ENCODE measurements at regions not wholly inside any gene's neighbourhood (a gene's known extent, or its start where the extent isn't known, plus 50 kb on each side); places are given as distances from the start of the nearest gene placed in this dataset.
A peak's percentile ranks its signal among the peaks of the same experiment; 100 is the strongest.

GRCh38 chr15:69930754-69931153 lies 167.0 kb downstream of the TLE3 start:
- DNase-seq (no peak), ATAC-seq (no peak)
- Mint-ChIP-seq H3K27me3 (peaks cover 30% of the 10 kb centered on the region), H3K4me3 (no peak overlapping the region), H3K36me3 (no peaks in the 10 kb centered on the region), H3K9me3 (ENCODE audit: low read depth) (no peaks in the 10 kb centered on the region), H3K4me1 (no peaks in the 10 kb centered on the region), H3K27ac (no peak overlapping the region)
- CTCF ChIA-PET = no interaction called here

GRCh38 chr15:69931156-69931555 lies 166.6 kb downstream of the TLE3 start:
- Mint-ChIP-seq H3K27me3 (peaks cover 30% of the 10 kb centered on the region), H3K4me3 (no peak overlapping the region)
- CTCF ChIA-PET = no interaction called here

DNA sequence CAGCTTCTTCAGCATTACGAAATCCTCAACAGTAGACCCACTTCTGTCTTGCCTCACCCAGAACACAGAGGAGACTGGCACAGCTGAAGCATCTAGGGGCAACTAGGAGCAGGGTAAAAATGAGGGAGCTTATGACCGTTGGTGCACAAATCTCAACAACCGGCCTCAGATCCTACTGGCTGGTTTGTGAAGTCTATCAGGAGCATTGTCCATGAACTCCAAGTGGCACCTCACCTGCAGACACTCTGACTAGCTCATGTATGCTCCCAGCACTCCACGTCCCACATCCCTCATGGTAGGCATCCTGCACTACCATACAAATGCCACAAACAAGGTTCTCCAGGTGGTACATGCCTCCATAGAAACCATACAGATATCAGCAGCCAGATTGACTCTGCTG lies 163.1 kb downstream of the TLE3 start:
- Mint-ChIP-seq H3K4me1 (no peaks in the 10 kb centered on the region), H3K4me3 (no peak overlapping the region), H3K27ac (no peak overlapping the region), H3K9me3 (ENCODE audit: low read depth) (no peaks in the 10 kb centered on the region), H3K36me3 (peaks cover 2% of the 10 kb centered on the region), H3K27me3 (peaks cover 44% of the 10 kb centered on the region)
- CTCF ChIA-PET = no interaction called here
- ATAC-seq (no peak), DNase-seq (peak; percentile 16)

More at GRCh38 chr15:69931156-69931555, 166.6 kb downstream of the TLE3 start:
- no peaks in the 10 kb centered on the region for H3K4me1 Mint-ChIP-seq
- no peaks in the 10 kb centered on the region for H3K9me3 Mint-ChIP-seq (ENCODE audit: low read depth)
- ATAC-seq (no peak), DNase-seq (no peak)
- no peak overlapping the region for H3K27ac Mint-ChIP-seq
- H3K36me3 Mint-ChIP-seq = no peaks in the 10 kb centered on the region

- H3K4me1 Mint-ChIP-seq = no peaks in the 10 kb centered on the region
- ATAC-seq (no peak), DNase-seq (no peak)
- no peaks in the 10 kb centered on the region for H3K9me3 Mint-ChIP-seq (ENCODE audit: low read depth)
- H3K36me3 Mint-ChIP-seq = peaks cover 2% of the 10 kb centered on the region
- CTCF ChIA-PET = no interaction called here
- H3K27ac Mint-ChIP-seq = no peak overlapping the region
- peaks cover 28% of the 10 kb centered on the region for H3K27me3 Mint-ChIP-seq
- H3K4me3 Mint-ChIP-seq = no peak overlapping the region
Measured at GRCh38 chr15:69939513-69940440, 157.9 kb downstream of the TLE3 start.

DNA sequence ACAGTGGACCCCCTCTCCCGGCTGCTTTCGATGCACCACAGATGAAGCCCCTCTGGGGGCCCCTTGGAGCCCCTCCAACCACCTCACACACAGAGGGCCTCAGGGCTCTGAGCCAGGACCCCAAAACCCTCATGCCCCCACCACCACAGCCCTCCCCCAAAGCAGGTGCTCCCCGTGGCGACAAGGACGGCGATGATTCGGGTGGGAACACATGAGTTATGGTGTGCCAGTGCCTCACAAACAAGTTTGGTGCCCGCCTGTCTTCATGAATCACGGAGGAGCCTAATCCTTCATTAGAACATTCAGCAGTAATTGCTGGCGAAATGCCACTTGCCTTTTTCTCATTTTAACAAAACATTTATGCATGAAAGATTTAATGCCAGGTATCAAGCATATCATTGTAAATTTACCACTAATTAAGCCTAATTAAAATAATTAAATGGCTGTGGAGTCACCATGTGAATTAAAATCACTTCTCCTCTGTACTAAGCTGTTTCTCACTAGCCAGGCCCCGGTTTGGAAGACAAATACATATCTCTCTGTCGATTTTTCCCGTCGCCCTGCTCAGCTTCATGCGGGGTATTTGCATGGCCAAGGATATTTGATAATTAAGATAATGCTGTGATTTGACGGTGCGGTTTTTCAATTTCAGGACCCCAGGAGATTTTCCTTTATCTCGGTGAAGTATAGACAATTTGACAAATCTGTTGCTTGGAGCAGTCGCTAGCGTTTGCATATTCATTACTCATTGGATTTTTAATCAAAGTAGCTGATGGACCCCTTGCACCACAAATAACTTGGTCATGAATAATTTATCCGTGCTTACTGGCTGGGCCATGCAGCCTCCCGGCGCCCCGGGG lies 157.0 kb downstream of the TLE3 start:
- ATAC-seq (no peak), DNase-seq (no peak)

DNA sequence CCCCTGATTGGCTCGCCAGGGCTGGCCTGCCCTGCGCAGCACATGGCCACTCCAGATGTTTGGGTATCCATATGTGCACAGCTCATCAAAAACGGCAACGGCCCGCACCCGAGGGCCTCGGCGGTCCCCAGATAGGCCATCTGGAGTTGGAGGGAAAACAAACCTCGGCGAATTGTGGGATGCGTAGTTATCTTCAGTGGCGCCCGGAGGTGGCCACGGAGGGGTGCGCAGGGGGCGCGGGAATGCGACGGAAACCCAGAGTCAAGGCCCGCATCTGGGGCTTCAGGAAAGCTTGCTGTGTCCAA lies 156.5 kb downstream of the TLE3 start:
- no peak for ATAC-seq
- Mint-ChIP-seq H3K27me3 (peaks cover 23% of the 10 kb centered on the region), H3K4me3 (no peak overlapping the region), H3K27ac (no peak overlapping the region), H3K36me3 (peaks cover 2% of the 10 kb centered on the region), H3K4me1 (no peaks in the 10 kb centered on the region), H3K9me3 (ENCODE audit: low read depth) (no peaks in the 10 kb centered on the region)
- CTCF ChIA-PET = no interaction called here
- no peak for DNase-seq

More for the DNA sequence above, 157.0 kb downstream of the TLE3 start:
- CTCF ChIA-PET = no interaction called here
- Mint-ChIP-seq H3K36me3 (peaks cover 2% of the 10 kb centered on the region), H3K27me3 (peaks cover 19% of the 10 kb centered on the region), H3K27ac (no peak overlapping the region), H3K4me1 (no peaks in the 10 kb centered on the region), H3K9me3 (ENCODE audit: low read depth) (no peaks in the 10 kb centered on the region), H3K4me3 (no peak overlapping the region)

GRCh38 chr15:69941706-69942495 lies 155.8 kb downstream of the TLE3 start:
- no peak for ATAC-seq
- CTCF ChIA-PET = no interaction called here
- DNase-seq = no peak
- no peak overlapping the region for H3K4me3 Mint-ChIP-seq
- H3K36me3 Mint-ChIP-seq = peaks cover 2% of the 10 kb centered on the region
- H3K4me1 Mint-ChIP-seq = no peaks in the 10 kb centered on the region
- no peaks in the 10 kb centered on the region for H3K9me3 Mint-ChIP-seq (ENCODE audit: low read depth)
- H3K27ac Mint-ChIP-seq = no peak overlapping the region
- peaks cover 21% of the 10 kb centered on the region for H3K27me3 Mint-ChIP-seq

DNA sequence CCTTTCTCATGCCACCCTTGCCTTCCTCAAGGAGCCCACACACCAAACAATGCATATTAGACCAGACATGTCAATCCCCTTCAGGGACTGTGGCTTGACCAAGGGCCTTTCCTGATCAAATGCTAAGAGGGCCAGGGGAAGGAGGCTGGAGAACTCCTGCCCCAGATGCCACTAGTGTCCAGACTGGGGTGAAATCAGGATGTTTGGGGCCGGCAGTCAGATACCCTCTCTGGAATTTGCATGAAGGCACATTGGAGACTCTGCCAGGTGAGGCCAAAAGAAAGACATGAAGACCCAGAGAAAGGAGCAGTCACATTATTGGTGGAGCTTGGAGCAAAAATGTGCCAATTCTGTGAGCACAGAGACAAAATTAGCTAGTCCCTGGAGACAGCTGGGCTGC lies 154.1 kb downstream of the TLE3 start:
- Mint-ChIP-seq H3K4me1 (no peaks in the 10 kb centered on the region), H3K36me3 (no peaks in the 10 kb centered on the region), H3K4me3 (no peak overlapping the region), H3K9me3 (ENCODE audit: low read depth) (no peaks in the 10 kb centered on the region), H3K27ac (no peak overlapping the region), H3K27me3 (peaks cover 6% of the 10 kb centered on the region)
- DNase-seq (no peak), ATAC-seq (no peak)
- CTCF ChIA-PET = no interaction called here

GRCh38 chr15:69945729-69946128 lies 152.0 kb downstream of the TLE3 start:
- H3K4me1 Mint-ChIP-seq = no peaks in the 10 kb centered on the region
- H3K27me3 Mint-ChIP-seq = peaks cover 6% of the 10 kb centered on the region
- no peaks in the 10 kb centered on the region for H3K9me3 Mint-ChIP-seq (ENCODE audit: low read depth)
- DNase-seq (no peak), ATAC-seq (no peak)
- H3K36me3 Mint-ChIP-seq = no peaks in the 10 kb centered on the region
- H3K4me3 Mint-ChIP-seq = no peak overlapping the region
- H3K27ac Mint-ChIP-seq = no peak overlapping the region
- CTCF ChIA-PET = no interaction called here

DNA sequence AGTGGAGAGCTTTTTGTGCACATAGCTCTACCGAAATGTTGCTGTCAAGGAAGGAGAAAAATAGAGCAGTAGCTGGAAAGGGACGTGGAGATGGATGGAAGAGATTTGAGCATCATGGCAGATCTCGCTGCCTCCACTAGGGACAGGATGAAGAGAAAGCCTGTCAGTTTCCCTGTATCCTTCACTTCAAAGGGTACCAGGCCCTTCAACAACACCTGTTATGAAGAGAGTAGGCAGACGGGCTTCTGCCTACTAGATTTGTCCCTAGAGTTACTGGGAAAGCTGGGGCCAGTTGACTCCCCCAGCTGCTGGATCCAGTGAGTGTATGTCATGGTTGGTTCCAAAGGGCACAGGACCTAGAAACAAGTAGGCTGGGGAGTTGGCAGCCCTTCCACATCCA lies 150.8 kb downstream of the TLE3 start:
- no peaks in the 10 kb centered on the region for H3K36me3 Mint-ChIP-seq

GRCh38 chr15:69947394-69947793 lies 150.3 kb downstream of the TLE3 start:
- Mint-ChIP-seq H3K27me3 (peaks cover 6% of the 10 kb centered on the region), H3K36me3 (no peaks in the 10 kb centered on the region), H3K27ac (no peak overlapping the region), H3K9me3 (ENCODE audit: low read depth) (no peaks in the 10 kb centered on the region), H3K4me3 (no peak overlapping the region), H3K4me1 (no peaks in the 10 kb centered on the region)
- ATAC-seq (no peak), DNase-seq (no peak)
- CTCF ChIA-PET = interaction anchor here (0.8 kb wide), 1 partner anchor 219 kb away, joined by 3 read pairs; no protein-coding TSS in a partner anchor

More for the DNA sequence above, 150.8 kb downstream of the TLE3 start:
- Mint-ChIP-seq H3K27ac (no peak overlapping the region), H3K4me3 (no peak overlapping the region), H3K9me3 (ENCODE audit: low read depth) (no peaks in the 10 kb centered on the region), H3K27me3 (peaks cover 6% of the 10 kb centered on the region), H3K4me1 (no peaks in the 10 kb centered on the region)
- ATAC-seq (no peak), DNase-seq (no peak)
- CTCF ChIA-PET = interaction anchor here (0.8 kb wide), 1 partner anchor 218 kb away, joined by 3 read pairs; no protein-coding TSS in a partner anchor

DNA sequence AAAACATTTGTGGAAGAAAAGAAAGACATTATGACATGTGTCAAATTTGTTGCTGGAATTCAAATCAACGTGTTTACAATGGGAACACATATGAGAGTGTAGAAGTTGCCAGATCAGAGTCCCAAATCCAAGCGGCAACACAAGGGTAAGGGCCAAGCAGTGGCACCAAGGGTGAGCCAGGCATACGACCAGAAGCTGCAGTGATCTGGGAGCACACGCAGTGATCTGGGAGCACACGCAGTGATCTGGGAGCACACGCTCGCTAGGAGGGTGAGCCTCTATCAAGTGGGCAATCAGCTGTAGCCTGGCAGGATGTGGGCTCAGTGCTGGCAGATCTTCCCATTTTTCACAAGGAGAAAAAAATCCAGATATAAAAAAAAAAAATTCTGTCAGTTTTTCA lies 148.2 kb downstream of the TLE3 start:
- no peaks in the 10 kb centered on the region for H3K4me1 Mint-ChIP-seq
- ATAC-seq (no peak), DNase-seq (no peak)
- CTCF ChIA-PET = no interaction called here
- H3K27ac Mint-ChIP-seq = no peak overlapping the region
- no peaks in the 10 kb centered on the region for H3K9me3 Mint-ChIP-seq (ENCODE audit: low read depth)
- no peaks in the 10 kb centered on the region for H3K36me3 Mint-ChIP-seq
- no peak overlapping the region for H3K4me3 Mint-ChIP-seq
- peaks cover 10% of the 10 kb centered on the region for H3K27me3 Mint-ChIP-seq

GRCh38 chr15:69951256-69951897 lies 146.3 kb downstream of the TLE3 start:
- H3K27ac Mint-ChIP-seq = no peak overlapping the region
- no peaks in the 10 kb centered on the region for H3K36me3 Mint-ChIP-seq
- H3K4me1 Mint-ChIP-seq = no peaks in the 10 kb centered on the region
- H3K9me3 Mint-ChIP-seq (ENCODE audit: low read depth) = no peaks in the 10 kb centered on the region
- DNase-seq = no peak
- no peak overlapping the region for H3K4me3 Mint-ChIP-seq
- H3K27me3 Mint-ChIP-seq = peaks cover 9% of the 10 kb centered on the region
- CTCF ChIA-PET = interaction anchor here (0.6 kb wide), 1 partner anchor 483 kb away, joined by 3 read pairs; no protein-coding TSS in a partner anchor
- ATAC-seq = no peak

Data from activated CD8-positive, alpha-beta memory T cell treated with anti-CD3 and anti-CD28 coated beads, Interleukin-2, amount 10 ng/mL, durations not matched to agents 7 days and 5 days (primary cell).